GM18511 (cell line): ENCODE measurements at regions not wholly inside any gene's neighbourhood (a gene's known extent, or its start where the extent isn't known, plus 50 kb on each side); places are given as distances from the start of the nearest gene placed in this dataset.

Experiments used
- ATAC-seq: cut with Tn5 transposase; IDR thresholded peaks from one replicate; pipeline ENCODE4 v1.9.1; 2021; ENCODE audit warnings: mild to moderate bottlenecking, moderate library complexity; ENCODE audit not compliant: unreplicated experiment

GRCh38 chr14:100673085-100673806, 53.4 kb upstream of the DLK1 start:
- no peak for ATAC-seq

- ATAC-seq, result no peak
These were observed 52.9 kb upstream of the DLK1 start for GRCh38 chr14:100673807-100674154.

- no peak for ATAC-seq
These were observed 52.3 kb upstream of the DLK1 start for GRCh38 chr14:100674428-100674827.

GRCh38 chr14:100674897-100675619, 51.6 kb upstream of the DLK1 start:
- no peak for ATAC-seq

- ATAC-seq, result no peak
These were observed 50.7 kb upstream of the DLK1 start for GRCh38 chr14:100675699-100676684.
